Smooth muscle cell (in vitro differentiated cells): ENCODE measurements at regions not wholly inside any gene's neighbourhood (a gene's known extent, or its start where the extent isn't known, plus 50 kb on each side); places are given as distances from the start of the nearest gene placed in this dataset.

Experiments used
- DNase-seq: peaks from one replicate; lab custom pipeline; 2025; ENCODE audit not compliant: unreplicated experiment; lab: John Stamatoyannopoulos, UW
- H2AFZ ChIP-seq: fragments of 200-600 bp; sonication (generic); 2 replicates; pipeline ENCODE4 v1.6.0; 2016; ENCODE audit warnings: antibody characterized with exemption, low read depth, mild to moderate bottlenecking
- H3F3A ChIP-seq: fragments of 200-600 bp; sonication (generic); 2 replicates; pipeline ENCODE4 v1.6.0; 2017; ENCODE audit warnings: antibody characterized with exemption, low read depth
- H3K27ac ChIP-seq: fragments of 200-600 bp; sonication (generic); 2 replicates; pipeline ENCODE4 v1.5.1; 2016; ENCODE audit warnings: low read depth, mild to moderate bottlenecking
- H3K27me3 ChIP-seq: fragments of 200-600 bp; sonication (generic); 2 replicates; pipeline ENCODE4 v1.6.1; 2016; ENCODE audit warnings: low read depth, mild to moderate bottlenecking
- H3K36me3 ChIP-seq: fragments of 200-600 bp; sonication (generic); 2 replicates; pipeline ENCODE4 v1.5.1; 2016; ENCODE audit warnings: low read depth
- H3K4me1 ChIP-seq: fragments of 200-600 bp; sonication (generic); 2 replicates; pipeline ENCODE4 v1.5.1; 2016; ENCODE audit warnings: low read depth
- H3K4me2 ChIP-seq: fragments of 200-600 bp; sonication (generic); 2 replicates; pipeline ENCODE4 v1.6.0; 2016; ENCODE audit warnings: mild to moderate bottlenecking
- H3K4me3 ChIP-seq: fragments of 200-600 bp; sonication (generic); 2 replicates; pipeline ENCODE4 v1.5.1; 2016; ENCODE audit warnings: mild to moderate bottlenecking
- H3K79me2 ChIP-seq: fragments of 200-600 bp; sonication (generic); 2 replicates; pipeline ENCODE4 v1.6.0; 2016; ENCODE audit warnings: low read depth, mild to moderate bottlenecking
- H3K9ac ChIP-seq: fragments of 200-600 bp; sonication (generic); 2 replicates; pipeline ENCODE4 v1.6.0; 2016; ENCODE audit warnings: low read depth
- H3K9me3 ChIP-seq: fragments of 200-600 bp; sonication (generic); replicated peaks from 2 replicates; pipeline ENCODE4 v1.5.1; 2016; ENCODE audit warnings: low read depth
- H4K20me1 ChIP-seq: fragments of 200-600 bp; sonication (generic); 2 replicates; pipeline ENCODE4 v1.6.0; 2016; ENCODE audit warnings: low read depth
- WGBS: methylation state at CpG from one replicate; pipeline ENCODE4 v1.1.7; 2016; ENCODE audit warnings: low lambda C conversion rate; 5-methylcytosine and 5-hydroxymethylcytosine counted together
- TF ChIP-seq, protein P1 (sequence below): fragments of 200-600 bp; sonication (generic); IDR thresholded peaks from 2 replicates; pipeline ENCODE4 v1.5.1; 2017; ENCODE audit warnings: borderline replicate concordance, mild to moderate bottlenecking, antibody characterized with exemption; ENCODE audit not compliant: insufficient read depth, poor library complexity, severe bottlenecking

DNA sequence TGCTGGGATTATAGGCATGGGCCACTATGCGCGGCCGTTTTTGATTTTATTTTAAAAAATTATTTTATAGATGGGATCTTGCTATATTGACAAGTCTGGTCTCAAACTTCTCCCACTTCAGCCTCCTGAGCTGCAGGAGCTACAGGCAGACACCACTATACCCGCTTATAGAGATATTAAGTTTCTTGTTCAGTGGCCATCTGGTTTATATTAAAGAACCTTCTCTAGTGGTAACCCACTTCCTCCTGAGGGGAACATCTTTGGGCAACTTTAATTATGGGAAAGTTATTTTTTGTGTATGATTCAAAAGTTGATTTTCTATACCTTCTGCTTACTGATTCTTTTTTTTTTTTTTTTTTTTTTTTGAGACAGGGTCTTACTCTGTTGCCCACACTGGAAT is 172.7 kb downstream of the KLF5 start:
- Histone ChIP-seq H3K9me3 (no peaks in the 10 kb centered on the region), H3K27ac (no peak overlapping the region), H2AFZ (no peak overlapping the region), H4K20me1 (no peaks in the 10 kb centered on the region), H3K27me3 (no peaks in the 10 kb centered on the region), H3K79me2 (no peaks in the 10 kb centered on the region), H3K9ac (no peak overlapping the region), H3K4me3 (no peak overlapping the region), H3K4me1 (no peaks in the 10 kb centered on the region), H3F3A (no peaks in the 10 kb centered on the region), H3K36me3 (no peaks in the 10 kb centered on the region), H3K4me2 (no peak overlapping the region)
- TF ChIP-seq, protein P1, sequence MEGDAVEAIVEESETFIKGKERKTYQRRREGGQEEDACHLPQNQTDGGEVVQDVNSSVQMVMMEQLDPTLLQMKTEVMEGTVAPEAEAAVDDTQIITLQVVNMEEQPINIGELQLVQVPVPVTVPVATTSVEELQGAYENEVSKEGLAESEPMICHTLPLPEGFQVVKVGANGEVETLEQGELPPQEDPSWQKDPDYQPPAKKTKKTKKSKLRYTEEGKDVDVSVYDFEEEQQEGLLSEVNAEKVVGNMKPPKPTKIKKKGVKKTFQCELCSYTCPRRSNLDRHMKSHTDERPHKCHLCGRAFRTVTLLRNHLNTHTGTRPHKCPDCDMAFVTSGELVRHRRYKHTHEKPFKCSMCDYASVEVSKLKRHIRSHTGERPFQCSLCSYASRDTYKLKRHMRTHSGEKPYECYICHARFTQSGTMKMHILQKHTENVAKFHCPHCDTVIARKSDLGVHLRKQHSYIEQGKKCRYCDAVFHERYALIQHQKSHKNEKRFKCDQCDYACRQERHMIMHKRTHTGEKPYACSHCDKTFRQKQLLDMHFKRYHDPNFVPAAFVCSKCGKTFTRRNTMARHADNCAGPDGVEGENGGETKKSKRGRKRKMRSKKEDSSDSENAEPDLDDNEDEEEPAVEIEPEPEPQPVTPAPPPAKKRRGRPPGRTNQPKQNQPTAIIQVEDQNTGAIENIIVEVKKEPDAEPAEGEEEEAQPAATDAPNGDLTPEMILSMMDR: no peak
- no peak for DNase-seq
- WGBS: 94% methylated on average over 4 of the region's 4 CpGs

DNA sequence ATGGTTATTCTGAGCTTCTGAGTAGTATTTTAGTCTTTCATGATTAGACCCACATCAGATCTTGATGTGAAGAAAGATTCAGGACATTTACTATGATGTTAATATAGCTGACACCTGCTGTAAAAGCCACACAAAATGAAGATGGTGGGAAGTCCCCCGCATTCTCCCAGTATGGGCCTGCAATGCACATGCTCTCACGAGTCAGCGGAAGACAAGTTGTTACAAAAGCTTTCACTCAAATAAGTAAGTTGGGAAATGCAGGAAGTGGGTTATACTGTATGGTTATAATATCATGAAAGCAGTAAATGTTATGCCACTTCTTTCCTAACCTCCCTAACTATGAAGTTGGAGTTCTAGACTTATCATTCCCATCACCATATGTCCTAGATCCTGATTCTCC is 171.9 kb downstream of the KLF5 start:
- WGBS: 98% methylated on average over 3 of the region's 3 CpGs
- DNase-seq: no peak
- no peak overlapping the region for H3K4me2 ChIP-seq
- H3K4me3 ChIP-seq: no peak overlapping the region
- H3K79me2 ChIP-seq: no peaks in the 10 kb centered on the region
- no peaks in the 10 kb centered on the region for H3F3A ChIP-seq
- TF ChIP-seq, protein P1: no peak
- no peaks in the 10 kb centered on the region for H3K27me3 ChIP-seq
- no peaks in the 10 kb centered on the region for H4K20me1 ChIP-seq
- no peak overlapping the region for H2AFZ ChIP-seq
- no peaks in the 10 kb centered on the region for H3K4me1 ChIP-seq
- no peak overlapping the region for H3K9ac ChIP-seq
- no peaks in the 10 kb centered on the region for H3K9me3 ChIP-seq
- no peak overlapping the region for H3K27ac ChIP-seq
- no peaks in the 10 kb centered on the region for H3K36me3 ChIP-seq

DNA sequence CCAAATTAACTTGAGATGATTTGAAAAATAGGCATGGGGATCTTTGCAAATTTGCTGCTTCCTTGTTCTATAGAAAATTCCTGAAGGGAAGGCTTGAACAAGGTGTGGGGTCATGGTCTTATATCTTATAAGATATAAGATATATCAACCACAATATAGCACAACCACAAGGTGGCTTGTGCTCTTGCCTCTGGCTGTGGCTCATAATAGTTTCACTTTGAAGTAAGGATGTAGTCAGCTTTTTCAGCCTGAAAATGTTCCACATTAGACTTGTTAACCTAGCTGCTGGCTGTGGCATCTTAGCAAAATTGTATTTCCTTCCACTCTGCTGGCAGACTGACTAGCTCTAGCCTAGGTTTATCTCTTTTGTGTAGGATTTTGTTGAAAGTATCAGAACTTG is 169.7 kb downstream of the KLF5 start:
- Histone ChIP-seq H4K20me1 (no peaks in the 10 kb centered on the region), H3K9me3 (no peaks in the 10 kb centered on the region), H2AFZ (no peak overlapping the region), H3K4me3 (no peak overlapping the region), H3K4me1 (no peaks in the 10 kb centered on the region), H3K4me2 (no peak overlapping the region), H3K27me3 (no peaks in the 10 kb centered on the region), H3K79me2 (no peaks in the 10 kb centered on the region), H3K9ac (no peak overlapping the region), H3F3A (no peaks in the 10 kb centered on the region), H3K36me3 (no peaks in the 10 kb centered on the region), H3K27ac (no peak overlapping the region)
- TF ChIP-seq, protein P1: no peak
- DNase-seq: no peak

DNA sequence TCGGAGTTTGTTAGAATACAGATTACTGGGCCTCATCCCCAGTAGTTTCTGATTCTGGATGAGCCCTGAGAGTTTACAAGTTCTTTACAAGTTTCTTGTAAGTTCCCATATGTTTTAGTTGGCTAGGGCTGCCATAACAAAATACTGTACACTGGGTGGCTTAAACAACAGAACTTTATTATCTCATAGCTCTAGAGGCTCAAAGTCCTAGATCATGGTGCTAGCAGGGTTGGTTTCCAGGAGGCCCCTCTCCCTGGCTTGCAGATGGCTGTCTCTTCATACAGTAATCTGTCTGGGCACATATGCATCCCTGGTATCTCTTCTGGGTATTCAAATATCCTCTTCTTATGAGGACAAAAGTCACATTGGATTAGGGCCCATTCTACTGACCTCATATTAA is 167.2 kb downstream of the KLF5 start:
- Histone ChIP-seq H3K27me3 (no peaks in the 10 kb centered on the region), H3K36me3 (no peaks in the 10 kb centered on the region), H4K20me1 (no peaks in the 10 kb centered on the region), H3K9me3 (no peaks in the 10 kb centered on the region), H3K9ac (no peak overlapping the region), H3K79me2 (no peaks in the 10 kb centered on the region), H3K4me3 (no peak overlapping the region), H3K4me1 (no peaks in the 10 kb centered on the region), H3K27ac (no peak overlapping the region), H2AFZ (no peak overlapping the region), H3K4me2 (no peak overlapping the region), H3F3A (peaks cover 5% of the 10 kb centered on the region)
- no peak for DNase-seq
- WGBS: 70% methylated on average over 1 of the region's 1 CpG
- TF ChIP-seq, protein P1: no peak
